ENCODE measurements at regions not wholly inside any gene's neighbourhood (a gene's known extent, or its start where the extent isn't known, plus 50 kb on each side); places are given as distances from the start of the nearest gene placed in this dataset.

DNA sequence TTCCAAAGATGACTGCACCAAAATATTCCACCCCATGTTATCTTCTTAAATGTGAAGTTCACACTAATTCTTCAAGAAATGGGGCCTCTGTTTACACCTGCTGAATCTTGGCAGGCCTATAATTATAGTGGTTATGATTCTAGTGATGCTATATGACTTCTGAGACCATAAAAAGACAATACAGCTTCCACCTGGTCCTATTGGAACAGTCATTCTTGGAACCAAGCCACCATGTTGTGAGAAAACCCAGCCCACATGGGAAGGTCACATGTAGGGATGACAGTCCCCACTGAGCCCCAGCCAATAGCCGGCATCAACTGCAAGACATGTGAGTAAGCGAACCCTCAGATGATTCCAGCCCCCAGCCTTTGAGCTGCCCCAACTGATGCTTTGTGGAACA, 587.5 kb downstream of the MID1IP1 start:
- TF ChIP-seq, protein P1, sequence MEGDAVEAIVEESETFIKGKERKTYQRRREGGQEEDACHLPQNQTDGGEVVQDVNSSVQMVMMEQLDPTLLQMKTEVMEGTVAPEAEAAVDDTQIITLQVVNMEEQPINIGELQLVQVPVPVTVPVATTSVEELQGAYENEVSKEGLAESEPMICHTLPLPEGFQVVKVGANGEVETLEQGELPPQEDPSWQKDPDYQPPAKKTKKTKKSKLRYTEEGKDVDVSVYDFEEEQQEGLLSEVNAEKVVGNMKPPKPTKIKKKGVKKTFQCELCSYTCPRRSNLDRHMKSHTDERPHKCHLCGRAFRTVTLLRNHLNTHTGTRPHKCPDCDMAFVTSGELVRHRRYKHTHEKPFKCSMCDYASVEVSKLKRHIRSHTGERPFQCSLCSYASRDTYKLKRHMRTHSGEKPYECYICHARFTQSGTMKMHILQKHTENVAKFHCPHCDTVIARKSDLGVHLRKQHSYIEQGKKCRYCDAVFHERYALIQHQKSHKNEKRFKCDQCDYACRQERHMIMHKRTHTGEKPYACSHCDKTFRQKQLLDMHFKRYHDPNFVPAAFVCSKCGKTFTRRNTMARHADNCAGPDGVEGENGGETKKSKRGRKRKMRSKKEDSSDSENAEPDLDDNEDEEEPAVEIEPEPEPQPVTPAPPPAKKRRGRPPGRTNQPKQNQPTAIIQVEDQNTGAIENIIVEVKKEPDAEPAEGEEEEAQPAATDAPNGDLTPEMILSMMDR (tag by site-specific recombination; IDR thresholded peaks at IDR 0.05), result no peak
- TF ChIP-seq YY1 (tag by site-specific recombination; IDR thresholded peaks at IDR 0.05), result no peak
- no peak for TF ChIP-seq ZBTB7A (tag by site-specific recombination; IDR thresholded peaks at IDR 0.05; ENCODE audit: low read depth)
- TF ChIP-seq, protein P2, sequence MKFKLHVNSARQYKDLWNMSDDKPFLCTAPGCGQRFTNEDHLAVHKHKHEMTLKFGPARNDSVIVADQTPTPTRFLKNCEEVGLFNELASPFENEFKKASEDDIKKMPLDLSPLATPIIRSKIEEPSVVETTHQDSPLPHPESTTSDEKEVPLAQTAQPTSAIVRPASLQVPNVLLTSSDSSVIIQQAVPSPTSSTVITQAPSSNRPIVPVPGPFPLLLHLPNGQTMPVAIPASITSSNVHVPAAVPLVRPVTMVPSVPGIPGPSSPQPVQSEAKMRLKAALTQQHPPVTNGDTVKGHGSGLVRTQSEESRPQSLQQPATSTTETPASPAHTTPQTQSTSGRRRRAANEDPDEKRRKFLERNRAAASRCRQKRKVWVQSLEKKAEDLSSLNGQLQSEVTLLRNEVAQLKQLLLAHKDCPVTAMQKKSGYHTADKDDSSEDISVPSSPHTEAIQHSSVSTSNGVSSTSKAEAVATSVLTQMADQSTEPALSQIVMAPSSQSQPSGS (tag by site-specific recombination; IDR thresholded peaks at IDR 0.05; ENCODE audit: low read depth), result no peak
- TF ChIP-seq ZNF184 (tag by site-specific recombination; IDR thresholded peaks at IDR 0.05), result no peak
- TF ChIP-seq, protein P3, sequence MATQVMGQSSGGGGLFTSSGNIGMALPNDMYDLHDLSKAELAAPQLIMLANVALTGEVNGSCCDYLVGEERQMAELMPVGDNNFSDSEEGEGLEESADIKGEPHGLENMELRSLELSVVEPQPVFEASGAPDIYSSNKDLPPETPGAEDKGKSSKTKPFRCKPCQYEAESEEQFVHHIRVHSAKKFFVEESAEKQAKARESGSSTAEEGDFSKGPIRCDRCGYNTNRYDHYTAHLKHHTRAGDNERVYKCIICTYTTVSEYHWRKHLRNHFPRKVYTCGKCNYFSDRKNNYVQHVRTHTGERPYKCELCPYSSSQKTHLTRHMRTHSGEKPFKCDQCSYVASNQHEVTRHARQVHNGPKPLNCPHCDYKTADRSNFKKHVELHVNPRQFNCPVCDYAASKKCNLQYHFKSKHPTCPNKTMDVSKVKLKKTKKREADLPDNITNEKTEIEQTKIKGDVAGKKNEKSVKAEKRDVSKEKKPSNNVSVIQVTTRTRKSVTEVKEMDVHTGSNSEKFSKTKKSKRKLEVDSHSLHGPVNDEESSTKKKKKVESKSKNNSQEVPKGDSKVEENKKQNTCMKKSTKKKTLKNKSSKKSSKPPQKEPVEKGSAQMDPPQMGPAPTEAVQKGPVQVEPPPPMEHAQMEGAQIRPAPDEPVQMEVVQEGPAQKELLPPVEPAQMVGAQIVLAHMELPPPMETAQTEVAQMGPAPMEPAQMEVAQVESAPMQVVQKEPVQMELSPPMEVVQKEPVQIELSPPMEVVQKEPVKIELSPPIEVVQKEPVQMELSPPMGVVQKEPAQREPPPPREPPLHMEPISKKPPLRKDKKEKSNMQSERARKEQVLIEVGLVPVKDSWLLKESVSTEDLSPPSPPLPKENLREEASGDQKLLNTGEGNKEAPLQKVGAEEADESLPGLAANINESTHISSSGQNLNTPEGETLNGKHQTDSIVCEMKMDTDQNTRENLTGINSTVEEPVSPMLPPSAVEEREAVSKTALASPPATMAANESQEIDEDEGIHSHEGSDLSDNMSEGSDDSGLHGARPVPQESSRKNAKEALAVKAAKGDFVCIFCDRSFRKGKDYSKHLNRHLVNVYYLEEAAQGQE (tag by site-specific recombination; IDR thresholded peaks at IDR 0.05), result no peak
- TF ChIP-seq, protein P4, sequence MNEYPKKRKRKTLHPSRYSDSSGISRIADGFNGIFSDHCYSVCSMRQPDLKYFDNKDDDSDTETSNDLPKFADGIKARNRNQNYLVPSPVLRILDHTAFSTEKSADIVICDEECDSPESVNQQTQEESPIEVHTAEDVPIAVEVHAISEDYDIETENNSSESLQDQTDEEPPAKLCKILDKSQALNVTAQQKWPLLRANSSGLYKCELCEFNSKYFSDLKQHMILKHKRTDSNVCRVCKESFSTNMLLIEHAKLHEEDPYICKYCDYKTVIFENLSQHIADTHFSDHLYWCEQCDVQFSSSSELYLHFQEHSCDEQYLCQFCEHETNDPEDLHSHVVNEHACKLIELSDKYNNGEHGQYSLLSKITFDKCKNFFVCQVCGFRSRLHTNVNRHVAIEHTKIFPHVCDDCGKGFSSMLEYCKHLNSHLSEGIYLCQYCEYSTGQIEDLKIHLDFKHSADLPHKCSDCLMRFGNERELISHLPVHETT (tag by site-specific recombination; IDR thresholded peaks at IDR 0.05), result no peak

Measured in HEK293 (cell line).